Right ventricle myocardium superior (tissue), 1 donor: ENCODE measurements at regions not wholly inside any gene's neighbourhood (a gene's known extent, or its start where the extent isn't known, plus 50 kb on each side); places are given as distances from the start of the nearest gene placed in this dataset.

Experiments used
- ATAC-seq: fragments of 200-7000 bp; cut with Tn5 transposase; one replicate; pipeline ENCODE4 v1.9.1; 2020; ENCODE audit warnings: mild to moderate bottlenecking; ENCODE audit not compliant: poor library complexity
- DNase-seq: peaks from one replicate; pipeline ENCODE4 v3.0.0-alpha.2; 2020
- intact Hi-C: fragments of 100-400 bp; cut with DNase I; formaldehyde crosslinking; loops from one replicate; pipeline ENCODE4 v1.11.2; 2022
- donor health status: DM: no; HTN: yes; CAD: no; lungs with severe emphysema.

GRCh38 chr20:63065911-63066310, 59.1 kb upstream of the BHLHE23 start:
- peak; percentile 11 for DNase-seq
- intact Hi-C loops: no loop called here
- no peak for ATAC-seq

GRCh38 chr20:63064745-63065711, 58.3 kb upstream of the BHLHE23 start:
- DNase-seq (peak; percentile 23), ATAC-seq (no peak)
- intact Hi-C loops: no loop called here

- intact Hi-C loops: no loop called here
- ATAC-seq (no peak), DNase-seq (no peak)
Observed at GRCh38 chr20:63064310-63064709, 57.5 kb upstream of the BHLHE23 start.

GRCh38 chr20:63062188-63063140, 55.7 kb upstream of the BHLHE23 start:
- ATAC-seq (no peak), DNase-seq (peak; percentile 8)
- intact Hi-C loops: no loop called here

GRCh38 chr20:63061771-63062100, 55.0 kb upstream of the BHLHE23 start:
- intact Hi-C loops: no loop called here
- DNase-seq (peak; percentile 30), ATAC-seq (no peak)

- intact Hi-C loops: no loop called here
- ATAC-seq: no peak
- peak; percentile 21 for DNase-seq
Observed at GRCh38 chr20:63061051-63061770, 54.4 kb upstream of the BHLHE23 start.

- peak; percentile 18 for DNase-seq
- intact Hi-C loops: no loop called here
- ATAC-seq: no peak
Observed at GRCh38 chr20:63060057-63060991, 53.6 kb upstream of the BHLHE23 start.

GRCh38 chr20:63059684-63060056, 52.9 kb upstream of the BHLHE23 start:
- DNase-seq (peak; percentile 17), ATAC-seq (no peak)
- intact Hi-C loops: loop anchor here (5.0 kb wide), 1 partner anchor 118 kb away; no protein-coding TSS in a partner anchor

GRCh38 chr20:63058696-63059335, 52.1 kb upstream of the BHLHE23 start:
- peak; percentile 30 for DNase-seq
- ATAC-seq: no peak
- intact Hi-C loops: loop anchor here (5.0 kb wide), 1 partner anchor 118 kb away; no protein-coding TSS in a partner anchor

GRCh38 chr20:63057171-63058117, 50.7 kb upstream of the BHLHE23 start:
- intact Hi-C loops: loop anchor here (5.0 kb wide), 1 partner anchor 120 kb away; no protein-coding TSS in a partner anchor
- no peak for ATAC-seq
- DNase-seq: no peak

- ATAC-seq (peak; percentile 74), DNase-seq (peak; percentile 45)
- intact Hi-C loops: loop anchor here (5.0 kb wide), 1 partner anchor 121 kb away; no protein-coding TSS in a partner anchor
Observed at GRCh38 chr20:63056236-63057170, 49.7 kb upstream of the BHLHE23 start.
